ENCODE measurements at regions not wholly inside any gene's neighbourhood (a gene's known extent, or its start where the extent isn't known, plus 50 kb on each side); places are given as distances from the start of the nearest gene placed in this dataset.

DNA sequence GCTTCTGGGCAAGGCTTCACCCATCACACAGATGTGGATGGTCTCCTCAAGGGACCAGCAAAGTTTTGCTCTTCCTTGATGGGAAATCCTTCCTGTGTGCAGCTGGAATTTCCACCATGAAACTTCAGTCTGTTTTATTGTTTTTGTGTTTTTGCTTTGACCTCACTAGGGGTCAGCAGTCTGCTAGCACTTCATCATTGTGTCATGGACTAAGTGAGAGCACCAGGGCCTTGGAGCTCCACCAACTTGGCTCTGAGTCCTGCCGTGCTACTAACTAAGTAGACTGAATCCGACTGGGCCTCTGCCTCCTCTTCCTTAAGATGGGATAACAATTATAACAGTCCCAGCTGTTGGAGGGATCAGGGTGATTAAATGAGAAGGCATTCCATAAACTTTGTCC is 305.8 kb upstream of the NCAM1 start:
- no peak overlapping the region for H4K8ac ChIP-seq (ENCODE audit: low read depth, low read length)
- H3K23ac ChIP-seq (ENCODE audit: low read length): no peak overlapping the region
- H2AK5ac ChIP-seq (ENCODE audit: low read length): no peak overlapping the region
- H3K4me2 ChIP-seq (ENCODE audit: low read length): no peak overlapping the region
- DNase-seq: no peak
- no peaks in the 10 kb centered on the region for H3K9me3 ChIP-seq (ENCODE audit: insufficient read depth, low read depth, low read length)
- WGBS (ENCODE audit: extremely low coverage, insufficient coverage, insufficient read length): no CpG with 5 or more reads among the region's 2 CpGs
- H2BK120ac ChIP-seq (ENCODE audit: insufficient read depth, low read length, poor library complexity): no peak overlapping the region
- H3K4me1 ChIP-seq (ENCODE audit: control insufficient read depth in 1 of 2, insufficient read depth in 2 of 2, low read length in 2 of 2): no peaks in the 10 kb centered on the region
- no peak overlapping the region for H3K27ac ChIP-seq (ENCODE audit: low read depth, low read length)
- no peaks in the 10 kb centered on the region for H3K79me2 ChIP-seq (ENCODE audit: control insufficient read depth, insufficient read depth, low read length, poor library complexity)
- no peak overlapping the region for H2BK5ac ChIP-seq (ENCODE audit: low read depth, low read length, poor library complexity)
- no peak overlapping the region for H3K9ac ChIP-seq (ENCODE audit: low read length)
- H4K12ac ChIP-seq (ENCODE audit: low read depth, low read length): no peak overlapping the region
- no peaks in the 10 kb centered on the region for H3K27me3 ChIP-seq (ENCODE audit: insufficient read depth, low read length)
- H2AFZ ChIP-seq (ENCODE audit: insufficient read depth, low read length, poor library complexity): no peak overlapping the region
- no peaks in the 10 kb centered on the region for H3K36me3 ChIP-seq (ENCODE audit: control insufficient read depth in 1 of 2, insufficient read depth in 2 of 2, low read length in 2 of 2)
- no peak overlapping the region for H3K14ac ChIP-seq (ENCODE audit: low read length)
- H3K18ac ChIP-seq (ENCODE audit: low read length): no peak overlapping the region
- H3K79me1 ChIP-seq (ENCODE audit: low read length): no peaks in the 10 kb centered on the region
- no peak overlapping the region for H3K4ac ChIP-seq (ENCODE audit: low read depth, low read length)
- no peak overlapping the region for H3K4me3 ChIP-seq (ENCODE audit: low read depth, low read length)
- H4K91ac ChIP-seq (ENCODE audit: low read depth, low read length): no peak overlapping the region
- no peak overlapping the region for H2BK12ac ChIP-seq (ENCODE audit: low read length)

DNA sequence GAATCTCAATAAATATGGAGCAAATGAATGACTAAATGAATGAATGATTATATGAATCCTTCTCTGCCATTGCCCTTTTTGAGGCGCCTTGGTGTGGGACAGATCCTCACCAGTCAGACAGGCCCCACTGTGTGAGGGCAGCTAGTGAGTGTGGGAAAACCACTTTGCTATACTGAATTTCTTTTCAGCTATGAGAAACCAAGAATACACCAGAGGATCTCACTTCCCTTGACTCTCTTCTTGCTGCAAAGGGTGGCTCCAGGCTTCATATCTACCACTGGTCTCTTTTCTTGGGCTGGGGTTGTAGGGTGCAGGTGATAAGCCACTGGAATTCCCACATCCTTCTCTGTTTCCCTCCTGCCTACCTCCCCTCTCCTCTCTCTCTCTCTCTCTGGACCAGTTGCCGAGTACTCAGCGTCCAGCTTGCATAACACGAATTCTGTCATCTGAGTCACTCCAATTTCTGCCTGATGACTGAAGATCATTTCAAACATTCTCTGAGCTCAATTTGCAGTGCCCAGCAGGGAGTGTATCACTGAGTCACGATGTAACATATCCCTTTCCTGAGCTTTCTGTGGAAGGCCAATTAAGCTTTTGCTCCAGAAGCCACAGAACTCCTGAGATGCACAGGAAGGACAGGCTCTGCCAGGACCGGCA is 304.3 kb upstream of the NCAM1 start:
- Histone ChIP-seq H3K9me3 (ENCODE audit: insufficient read depth, low read depth, low read length) (no peaks in the 10 kb centered on the region), H3K4ac (ENCODE audit: low read depth, low read length) (no peak overlapping the region), H3K27me3 (ENCODE audit: insufficient read depth, low read length) (no peaks in the 10 kb centered on the region), H2BK120ac (ENCODE audit: insufficient read depth, low read length, poor library complexity) (no peak overlapping the region), H3K14ac (ENCODE audit: low read length) (no peak overlapping the region), H3K9ac (ENCODE audit: low read length) (no peak overlapping the region), H2AK5ac (ENCODE audit: low read length) (no peak overlapping the region), H4K91ac (ENCODE audit: low read depth, low read length) (no peak overlapping the region), H3K4me3 (ENCODE audit: low read depth, low read length) (no peak overlapping the region), H2BK5ac (ENCODE audit: low read depth, low read length, poor library complexity) (no peak overlapping the region), H2BK12ac (ENCODE audit: low read length) (no peak overlapping the region), H3K4me1 (ENCODE audit: control insufficient read depth in 1 of 2, insufficient read depth in 2 of 2, low read length in 2 of 2) (no peaks in the 10 kb centered on the region), H3K27ac (ENCODE audit: low read depth, low read length) (no peak overlapping the region), H4K12ac (ENCODE audit: low read depth, low read length) (no peak overlapping the region), H3K79me2 (ENCODE audit: control insufficient read depth, insufficient read depth, low read length, poor library complexity) (no peaks in the 10 kb centered on the region), H3K23ac (ENCODE audit: low read length) (no peak overlapping the region), H2AFZ (ENCODE audit: insufficient read depth, low read length, poor library complexity) (no peak overlapping the region), H3K79me1 (ENCODE audit: low read length) (no peaks in the 10 kb centered on the region), H3K36me3 (ENCODE audit: control insufficient read depth in 1 of 2, insufficient read depth in 2 of 2, low read length in 2 of 2) (no peaks in the 10 kb centered on the region), H3K4me2 (ENCODE audit: low read length) (no peak overlapping the region), H3K18ac (ENCODE audit: low read length) (no peak overlapping the region), H4K8ac (ENCODE audit: low read depth, low read length) (no peak overlapping the region)
- no CpG with 5 or more reads among the region's 6 CpGs for WGBS (ENCODE audit: extremely low coverage, insufficient coverage, insufficient read length)
- peak; percentile 69 to 87 for DNase-seq

DNA sequence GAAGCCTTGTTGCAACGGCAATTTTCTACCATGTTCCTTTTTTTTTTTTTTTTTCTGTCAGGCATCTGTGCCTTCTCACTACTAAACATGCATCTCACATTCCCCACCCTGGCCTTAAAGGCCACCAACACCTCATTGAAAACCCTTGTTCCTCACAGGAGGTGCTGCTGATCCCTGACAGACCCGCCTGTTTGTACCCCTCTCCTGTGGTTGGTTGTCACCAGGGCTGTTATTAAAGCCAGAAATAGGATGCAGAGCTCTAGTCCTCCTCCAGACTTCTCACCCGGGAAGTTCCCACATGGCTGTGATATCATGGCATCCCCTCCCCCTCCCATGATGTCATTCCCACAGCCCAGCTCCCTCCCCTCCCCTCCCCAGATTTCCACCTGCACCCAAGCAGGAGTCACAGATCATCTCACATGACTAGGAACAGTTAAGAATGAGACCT is 302.8 kb upstream of the NCAM1 start:
- no peak overlapping the region for H2AFZ ChIP-seq (ENCODE audit: insufficient read depth, low read length, poor library complexity)
- H3K4me3 ChIP-seq (ENCODE audit: low read depth, low read length): no peak overlapping the region
- DNase-seq: no peak
- H4K12ac ChIP-seq (ENCODE audit: low read depth, low read length): no peak overlapping the region
- H3K9ac ChIP-seq (ENCODE audit: low read length): no peak overlapping the region
- H4K8ac ChIP-seq (ENCODE audit: low read depth, low read length): no peak overlapping the region
- H2BK120ac ChIP-seq (ENCODE audit: insufficient read depth, low read length, poor library complexity): no peak overlapping the region
- no peak overlapping the region for H2BK5ac ChIP-seq (ENCODE audit: low read depth, low read length, poor library complexity)
- H3K27ac ChIP-seq (ENCODE audit: low read depth, low read length): no peak overlapping the region
- H2AK5ac ChIP-seq (ENCODE audit: low read length): no peak overlapping the region
- H3K4me1 ChIP-seq (ENCODE audit: control insufficient read depth in 1 of 2, insufficient read depth in 2 of 2, low read length in 2 of 2): no peaks in the 10 kb centered on the region
- H3K36me3 ChIP-seq (ENCODE audit: control insufficient read depth in 1 of 2, insufficient read depth in 2 of 2, low read length in 2 of 2): no peaks in the 10 kb centered on the region
- H3K23ac ChIP-seq (ENCODE audit: low read length): no peak overlapping the region
- WGBS (ENCODE audit: extremely low coverage, insufficient coverage, insufficient read length): no CpG with 5 or more reads among the region's 3 CpGs
- H3K4me2 ChIP-seq (ENCODE audit: low read length): no peak overlapping the region
- no peak overlapping the region for H3K14ac ChIP-seq (ENCODE audit: low read length)
- H4K91ac ChIP-seq (ENCODE audit: low read depth, low read length): no peak overlapping the region
- no peaks in the 10 kb centered on the region for H3K79me1 ChIP-seq (ENCODE audit: low read length)
- H3K27me3 ChIP-seq (ENCODE audit: insufficient read depth, low read length): no peaks in the 10 kb centered on the region
- no peak overlapping the region for H2BK12ac ChIP-seq (ENCODE audit: low read length)
- H3K79me2 ChIP-seq (ENCODE audit: control insufficient read depth, insufficient read depth, low read length, poor library complexity): no peaks in the 10 kb centered on the region
- H3K4ac ChIP-seq (ENCODE audit: low read depth, low read length): no peak overlapping the region
- H3K9me3 ChIP-seq (ENCODE audit: insufficient read depth, low read depth, low read length): no peaks in the 10 kb centered on the region
- H3K18ac ChIP-seq (ENCODE audit: low read length): no peak overlapping the region

DNA sequence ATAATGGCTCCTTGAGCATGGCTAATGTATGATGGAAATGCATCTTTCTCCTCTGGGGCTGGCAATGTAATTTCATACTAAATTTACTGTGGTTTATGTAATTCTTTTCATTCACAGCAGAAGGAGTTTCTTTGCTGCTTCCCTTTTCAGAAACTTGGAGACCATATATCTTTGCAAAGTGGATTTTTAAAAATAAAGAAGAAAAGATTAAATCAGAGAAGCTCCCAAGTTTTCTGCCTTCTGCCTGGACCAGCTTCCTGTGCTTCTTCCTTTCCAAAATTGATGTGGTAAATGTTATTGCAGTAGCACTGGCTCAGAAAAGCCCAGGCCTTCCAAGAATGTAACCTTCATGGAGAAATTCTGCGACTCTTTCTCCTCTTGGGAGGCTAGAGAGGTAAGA is 300.1 kb upstream of the NCAM1 start:
- Histone ChIP-seq H3K4me3 (ENCODE audit: low read depth, low read length) (no peak overlapping the region), H3K4ac (ENCODE audit: low read depth, low read length) (no peak overlapping the region), H2BK12ac (ENCODE audit: low read length) (no peak overlapping the region), H3K9me3 (ENCODE audit: insufficient read depth, low read depth, low read length) (no peaks in the 10 kb centered on the region), H3K79me2 (ENCODE audit: control insufficient read depth, insufficient read depth, low read length, poor library complexity) (no peaks in the 10 kb centered on the region), H3K79me1 (ENCODE audit: low read length) (no peaks in the 10 kb centered on the region), H2BK120ac (ENCODE audit: insufficient read depth, low read length, poor library complexity) (no peak overlapping the region), H3K36me3 (ENCODE audit: control insufficient read depth in 1 of 2, insufficient read depth in 2 of 2, low read length in 2 of 2) (no peaks in the 10 kb centered on the region), H3K9ac (ENCODE audit: low read length) (no peak overlapping the region), H3K23ac (ENCODE audit: low read length) (no peak overlapping the region), H3K4me1 (ENCODE audit: control insufficient read depth in 1 of 2, insufficient read depth in 2 of 2, low read length in 2 of 2) (no peaks in the 10 kb centered on the region), H3K27ac (ENCODE audit: low read depth, low read length) (no peak overlapping the region), H3K14ac (ENCODE audit: low read length) (no peak overlapping the region), H2AK5ac (ENCODE audit: low read length) (no peak overlapping the region), H4K8ac (ENCODE audit: low read depth, low read length) (no peak overlapping the region), H4K91ac (ENCODE audit: low read depth, low read length) (no peak overlapping the region), H2AFZ (ENCODE audit: insufficient read depth, low read length, poor library complexity) (no peak overlapping the region), H3K27me3 (ENCODE audit: insufficient read depth, low read length) (no peaks in the 10 kb centered on the region), H3K18ac (ENCODE audit: low read length) (no peak overlapping the region), H2BK5ac (ENCODE audit: low read depth, low read length, poor library complexity) (no peak overlapping the region), H3K4me2 (ENCODE audit: low read length) (no peak overlapping the region), H4K12ac (ENCODE audit: low read depth, low read length) (no peak overlapping the region)
- WGBS (ENCODE audit: extremely low coverage, insufficient coverage, insufficient read length): no CpG with 5 or more reads among the region's 1 CpG
- no peak for DNase-seq

Data from trophoblast cell (in vitro differentiated cells and primary cell).